ENCODE measurements at regions not wholly inside any gene's neighbourhood (a gene's known extent, or its start where the extent isn't known, plus 50 kb on each side); places are given as distances from the start of the nearest gene placed in this dataset.

GRCh38 chr3:8336456-8336855, 165.2 kb upstream of the LMCD1 start:
- Histone ChIP-seq H3K36me3 (no peaks in the 10 kb centered on the region), H3K9me3 (no peaks in the 10 kb centered on the region), H3K27ac (no peak overlapping the region), H3K4me1 (no peaks in the 10 kb centered on the region), H3K4me3 (no peak overlapping the region), H3K27me3 (no peaks in the 10 kb centered on the region)
- TF ChIP-seq EP300 (IDR thresholded peaks at IDR 0.05) (no peak), POLR2A (IDR thresholded peaks at IDR 0.05) (no peak), POLR2AphosphoS5 (IDR thresholded peaks at IDR 0.05) (no peak), CTCF (IDR thresholded peaks at IDR 0.05) (no peak)
- intact Hi-C loops (cut with DNase I; ENCODE audit: low total_unique reads) = no loop called here
- no peak for DNase-seq
- WGBS, 5 donors = 85 to 89% (median 86%) methylated on average over 8 of the region's 8 CpGs

- no peak overlapping the region for H3K27ac ChIP-seq
- peaks cover 0 to 4% (median 0%) of the 10 kb centered on the region in 4 donors for H3K4me1 ChIP-seq
- no peak for DNase-seq
- no peak for TF ChIP-seq CTCF (IDR thresholded peaks at IDR 0.05)
- no peak for TF ChIP-seq POLR2A (IDR thresholded peaks at IDR 0.05)
- no peak for TF ChIP-seq EP300 (IDR thresholded peaks at IDR 0.05)
- no peak for TF ChIP-seq POLR2AphosphoS5 (IDR thresholded peaks at IDR 0.05)
- intact Hi-C loops (cut with DNase I; ENCODE audit: low total_unique reads) = no loop called here
- no peaks in the 10 kb centered on the region for H3K9me3 ChIP-seq
- H3K36me3 ChIP-seq = no peaks in the 10 kb centered on the region
- no peaks in the 10 kb centered on the region for H3K27me3 ChIP-seq
- H3K4me3 ChIP-seq = no peak overlapping the region
- 75 to 81% (median 75%) methylated on average over 2 of the region's 2 CpGs for WGBS, 5 donors
Observed at GRCh38 chr3:8338424-8338823, 163.2 kb upstream of the LMCD1 start.

- peaks cover 0 to 13% (median 4%) of the 10 kb centered on the region in 4 donors for H3K9me3 ChIP-seq
- no peak overlapping the region for H3K4me3 ChIP-seq
- WGBS, 5 donors = 14 to 29% (median 18%) methylated on average over 7 of the region's 7 CpGs
- TF ChIP-seq CTCF (IDR thresholded peaks at IDR 0.05) = no peak
- no peak for TF ChIP-seq POLR2AphosphoS5 (IDR thresholded peaks at IDR 0.05)
- TF ChIP-seq POLR2A (IDR thresholded peaks at IDR 0.05) = no peak
- TF ChIP-seq EP300 (IDR thresholded peaks at IDR 0.05) = no peak
- DNase-seq = peak in 1 of 2 donors; percentile 70
- H3K36me3 ChIP-seq = no peaks in the 10 kb centered on the region
- H3K27ac ChIP-seq = no peak overlapping the region
- intact Hi-C loops (cut with DNase I; ENCODE audit: low total_unique reads) = no loop called here
- H3K27me3 ChIP-seq = no peaks in the 10 kb centered on the region
- peaks cover 0 to 4% (median 0%) of the 10 kb centered on the region in 4 donors for H3K4me1 ChIP-seq
Observed at GRCh38 chr3:8341821-8342247, 159.8 kb upstream of the LMCD1 start.

- Histone ChIP-seq H3K27me3 (no peaks in the 10 kb centered on the region), H3K4me1 (peaks cover 0 to 4% (median 0%) of the 10 kb centered on the region in 4 donors), H3K27ac (no peak overlapping the region), H3K4me3 (no peak overlapping the region), H3K9me3 (peaks cover 0 to 18% (median 4%) of the 10 kb centered on the region in 4 donors), H3K36me3 (no peaks in the 10 kb centered on the region)
- DNase-seq = no peak
- intact Hi-C loops (cut with DNase I; ENCODE audit: low total_unique reads) = no loop called here
- TF ChIP-seq POLR2AphosphoS5 (IDR thresholded peaks at IDR 0.05) = no peak
- no peak for TF ChIP-seq CTCF (IDR thresholded peaks at IDR 0.05)
- no peak for TF ChIP-seq EP300 (IDR thresholded peaks at IDR 0.05)
- WGBS, 5 donors = 77 to 97% (median 91%) methylated on average over 1 of the region's 1 CpG
Observed at GRCh38 chr3:8343058-8343457, 158.6 kb upstream of the LMCD1 start.

Data from stomach (tissue), 8 donors.